Neural progenitor cell (in vitro differentiated cells): ENCODE measurements at regions not wholly inside any gene's neighbourhood (a gene's known extent, or its start where the extent isn't known, plus 50 kb on each side); places are given as distances from the start of the nearest gene placed in this dataset.

Experiments used
- DNase-seq: peaks from one replicate; pipeline ENCODE4 v3.0.0-alpha.2; 2016; ENCODE audit warnings: low spot score
- H2AFZ ChIP-seq: fragments of 200-600 bp; sonication (generic); replicated peaks from 2 replicates; pipeline ENCODE4 v1.6.1; 2016; ENCODE audit warnings: antibody characterized with exemption
- H3F3A ChIP-seq: fragments of 200-600 bp; sonication (generic); 2 replicates; pipeline ENCODE4 v1.6.1; 2016; ENCODE audit warnings: antibody characterized with exemption, low read depth
- H3K27ac ChIP-seq: fragments of 200-600 bp; sonication (generic); 2 replicates; pipeline ENCODE4 v1.5.1; 2016; ENCODE audit warnings: mild to moderate bottlenecking
- H3K27me3 ChIP-seq: fragments of 200-600 bp; sonication (generic); 2 replicates; pipeline ENCODE4 v1.6.1; 2016; ENCODE audit warnings: mild to moderate bottlenecking, moderate library complexity
- H3K36me3 ChIP-seq: fragments of 200-600 bp; sonication (generic); 2 replicates; pipeline ENCODE4 v1.5.1; 2016
- H3K4me1 ChIP-seq: fragments of 200-600 bp; sonication (generic); 2 replicates; pipeline ENCODE4 v1.6.1; 2016; ENCODE audit warnings: mixed run types
- H3K4me2 ChIP-seq: fragments of 200-600 bp; sonication (generic); 2 replicates; pipeline ENCODE4 v1.6.1; 2016
- H3K4me3 ChIP-seq: fragments of 200-600 bp; sonication (generic); 2 replicates; pipeline ENCODE4 v1.5.1; 2016
- H3K79me2 ChIP-seq: fragments of 200-600 bp; sonication (generic); 2 replicates; pipeline ENCODE4 v1.6.1; 2016; ENCODE audit warnings: low read depth
- H3K9ac ChIP-seq: fragments of 200-600 bp; sonication (generic); 2 replicates; pipeline ENCODE4 v1.6.1; 2016
- H3K9me3 ChIP-seq: fragments of 200-600 bp; sonication (generic); 2 replicates; pipeline ENCODE4 v1.5.1; 2016; ENCODE audit warnings: low read depth
- H4K20me1 ChIP-seq: fragments of 200-600 bp; sonication (generic); 2 replicates; pipeline ENCODE4 v1.6.1; 2016; ENCODE audit warnings: low read depth
- H3K27ac Mint-ChIP-seq: 3 replicates; pipeline ENCODE4 v1.8.0; 2021; ENCODE audit warnings: mixed read lengths
- H3K27me3 Mint-ChIP-seq: 2 replicates; pipeline ENCODE4 v1.8.0; 2022; ENCODE audit warnings: low read depth, mild to moderate bottlenecking, inconsistent platforms, moderate library complexity, mixed read lengths; ENCODE audit not compliant: insufficient read depth
- H3K36me3 Mint-ChIP-seq: 3 replicates; pipeline ENCODE4 v1.8.0; 2021; ENCODE audit warnings: mixed read lengths
- H3K4me1 Mint-ChIP-seq: 3 replicates; pipeline ENCODE4 v1.8.0; 2021; ENCODE audit warnings: mixed read lengths
- H3K4me3 Mint-ChIP-seq: 3 replicates; pipeline ENCODE4 v1.8.0; 2021; ENCODE audit warnings: mild to moderate bottlenecking, moderate library complexity, mixed read lengths
- H3K9me3 Mint-ChIP-seq: 3 replicates; pipeline ENCODE4 v1.8.0; 2020; ENCODE audit warnings: mixed read lengths
- EZH2 ChIP-seq: fragments of 200-600 bp; sonication (generic); IDR thresholded peaks from 2 replicates; pipeline ENCODE4 v1.6.1; 2017; ENCODE audit warnings: antibody characterized with exemption, mild to moderate bottlenecking, moderate library complexity
- EZH2phosphoT487 ChIP-seq: fragments of 200-600 bp; sonication (generic); IDR thresholded peaks from 2 replicates; pipeline ENCODE4 v1.6.1; 2017; ENCODE audit warnings: antibody characterized with exemption
- TF ChIP-seq, protein P1 (sequence below): fragments of 200-600 bp; sonication (generic); IDR thresholded peaks from 2 replicates; pipeline ENCODE4 v1.5.1; 2017; ENCODE audit warnings: antibody characterized with exemption, mild to moderate bottlenecking

DNA sequence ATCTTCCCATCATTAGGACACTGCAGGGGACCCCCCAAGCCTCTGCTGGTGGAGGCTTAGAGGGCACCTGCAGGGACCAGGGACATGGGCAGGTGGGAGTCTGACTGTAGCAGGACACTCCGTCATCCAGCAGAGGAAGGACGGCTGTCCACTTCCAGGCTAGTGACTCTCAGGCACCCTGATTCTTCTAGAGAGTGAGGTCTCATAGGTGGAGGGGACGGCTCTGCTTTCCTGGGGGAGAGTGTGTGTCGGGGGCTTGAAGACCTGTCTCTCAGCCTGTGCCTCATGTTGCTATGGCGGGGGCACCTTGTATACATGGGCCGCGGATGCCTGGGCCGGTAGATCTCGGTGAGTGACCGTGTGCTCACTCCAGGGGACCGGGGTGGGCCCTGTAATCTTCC, 1116.6 kb downstream of the BRD1 start:
- Histone ChIP-seq H3K79me2 (no peaks in the 10 kb centered on the region), H3F3A (no peaks in the 10 kb centered on the region), H3K27me3 (no peaks in the 10 kb centered on the region), H3K4me3 (no peak overlapping the region), H3K27ac (no peak overlapping the region), H3K4me2 (no peak overlapping the region), H4K20me1 (no peaks in the 10 kb centered on the region), H3K9me3 (no peaks in the 10 kb centered on the region), H3K36me3 (no peaks in the 10 kb centered on the region), H3K4me1 (peaks cover 3% of the 10 kb centered on the region), H3K9ac (no peak overlapping the region), H2AFZ (no peak overlapping the region)
- peaks cover 12% of the 10 kb centered on the region for H3K36me3 Mint-ChIP-seq
- H3K27ac Mint-ChIP-seq: no peak overlapping the region
- H3K4me3 Mint-ChIP-seq: no peak overlapping the region
- DNase-seq: no peak
- H3K27me3 Mint-ChIP-seq: peaks cover 2% of the 10 kb centered on the region
- H3K4me1 Mint-ChIP-seq: peaks cover 8% of the 10 kb centered on the region
- H3K9me3 Mint-ChIP-seq: peaks cover 12% of the 10 kb centered on the region
- TF ChIP-seq, protein P1, sequence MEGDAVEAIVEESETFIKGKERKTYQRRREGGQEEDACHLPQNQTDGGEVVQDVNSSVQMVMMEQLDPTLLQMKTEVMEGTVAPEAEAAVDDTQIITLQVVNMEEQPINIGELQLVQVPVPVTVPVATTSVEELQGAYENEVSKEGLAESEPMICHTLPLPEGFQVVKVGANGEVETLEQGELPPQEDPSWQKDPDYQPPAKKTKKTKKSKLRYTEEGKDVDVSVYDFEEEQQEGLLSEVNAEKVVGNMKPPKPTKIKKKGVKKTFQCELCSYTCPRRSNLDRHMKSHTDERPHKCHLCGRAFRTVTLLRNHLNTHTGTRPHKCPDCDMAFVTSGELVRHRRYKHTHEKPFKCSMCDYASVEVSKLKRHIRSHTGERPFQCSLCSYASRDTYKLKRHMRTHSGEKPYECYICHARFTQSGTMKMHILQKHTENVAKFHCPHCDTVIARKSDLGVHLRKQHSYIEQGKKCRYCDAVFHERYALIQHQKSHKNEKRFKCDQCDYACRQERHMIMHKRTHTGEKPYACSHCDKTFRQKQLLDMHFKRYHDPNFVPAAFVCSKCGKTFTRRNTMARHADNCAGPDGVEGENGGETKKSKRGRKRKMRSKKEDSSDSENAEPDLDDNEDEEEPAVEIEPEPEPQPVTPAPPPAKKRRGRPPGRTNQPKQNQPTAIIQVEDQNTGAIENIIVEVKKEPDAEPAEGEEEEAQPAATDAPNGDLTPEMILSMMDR: no peak
- TF ChIP-seq EZH2phosphoT487: no peak
- TF ChIP-seq EZH2: no peak

DNA sequence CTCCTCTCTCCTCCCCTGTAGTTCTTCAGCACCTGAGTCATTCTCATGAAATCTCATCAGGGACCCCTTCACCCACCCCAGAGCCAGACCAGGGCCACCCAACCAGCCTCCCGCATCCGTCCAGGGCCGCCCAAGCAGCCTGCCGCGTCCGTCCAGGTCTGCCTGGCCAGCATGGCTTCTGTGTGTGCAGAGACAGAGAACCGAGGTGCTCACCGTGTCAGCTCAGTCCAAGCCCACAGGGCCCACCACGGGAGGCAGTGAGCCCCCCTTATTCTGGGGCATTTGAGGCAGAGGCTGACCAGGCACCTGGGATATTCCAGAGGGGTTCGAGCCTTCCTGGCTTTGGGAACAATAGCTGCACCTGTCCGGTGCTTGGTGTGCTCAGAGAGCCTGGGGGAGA, 1117.3 kb downstream of the BRD1 start:
- no peaks in the 10 kb centered on the region for H3K27me3 Mint-ChIP-seq
- H3K36me3 ChIP-seq: no peaks in the 10 kb centered on the region
- peaks cover 9% of the 10 kb centered on the region for H3K36me3 Mint-ChIP-seq
- DNase-seq: no peak
- no peak overlapping the region for H3K4me3 ChIP-seq
- peaks cover 3% of the 10 kb centered on the region for H4K20me1 ChIP-seq
- H2AFZ ChIP-seq: no peak overlapping the region
- peaks cover 5% of the 10 kb centered on the region for H3K4me1 ChIP-seq
- no peak overlapping the region for H3K27ac Mint-ChIP-seq
- peaks cover 13% of the 10 kb centered on the region for H3K4me1 Mint-ChIP-seq
- H3K27me3 ChIP-seq: no peaks in the 10 kb centered on the region
- H3F3A ChIP-seq: no peaks in the 10 kb centered on the region
- no peak overlapping the region for H3K27ac ChIP-seq
- no peak overlapping the region for H3K4me2 ChIP-seq
- no peaks in the 10 kb centered on the region for H3K79me2 ChIP-seq
- TF ChIP-seq, protein P1: no peak
- TF ChIP-seq EZH2 (no peak), EZH2phosphoT487 (no peak)
- no peak overlapping the region for H3K4me3 Mint-ChIP-seq
- H3K9me3 Mint-ChIP-seq: peaks cover 6% of the 10 kb centered on the region
- no peak overlapping the region for H3K9ac ChIP-seq
- no peaks in the 10 kb centered on the region for H3K9me3 ChIP-seq

DNA sequence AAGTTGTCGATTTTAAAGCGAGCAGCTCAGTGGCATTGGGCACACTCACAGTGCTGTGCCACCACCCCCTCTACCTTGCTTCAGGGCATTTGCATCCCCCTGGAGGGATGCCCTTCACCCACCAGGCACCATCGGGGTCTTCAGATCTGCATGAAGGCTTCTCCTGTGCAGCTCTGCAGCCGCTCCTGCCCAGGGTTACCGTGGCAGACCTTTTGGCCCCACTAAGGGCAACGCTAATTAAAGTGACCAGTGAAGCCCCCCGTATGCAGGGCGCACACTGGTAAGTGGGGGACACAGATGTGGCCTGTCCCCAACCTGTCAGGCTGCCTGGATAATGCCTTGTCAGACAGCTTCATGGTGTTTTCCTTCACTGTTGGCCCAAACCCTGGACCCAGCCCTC, 1117.7 kb downstream of the BRD1 start:
- Mint-ChIP-seq H3K4me1 (peaks cover 16% of the 10 kb centered on the region), H3K36me3 (peaks cover 7% of the 10 kb centered on the region), H3K27ac (no peak overlapping the region), H3K9me3 (peaks cover 4% of the 10 kb centered on the region), H3K27me3 (no peaks in the 10 kb centered on the region), H3K4me3 (no peak overlapping the region)
- H3K79me2 ChIP-seq: no peaks in the 10 kb centered on the region
- no peak overlapping the region for H3K4me2 ChIP-seq
- H3K27ac ChIP-seq: no peak overlapping the region
- H3K27me3 ChIP-seq: no peaks in the 10 kb centered on the region
- H4K20me1 ChIP-seq: peaks cover 7% of the 10 kb centered on the region
- H3F3A ChIP-seq: no peaks in the 10 kb centered on the region
- TF ChIP-seq EZH2 (no peak), EZH2phosphoT487 (no peak)
- TF ChIP-seq, protein P1: no peak
- peaks cover 9% of the 10 kb centered on the region for H3K4me1 ChIP-seq
- DNase-seq: no peak
- no peaks in the 10 kb centered on the region for H3K9me3 ChIP-seq
- no peaks in the 10 kb centered on the region for H3K36me3 ChIP-seq
- H2AFZ ChIP-seq: no peak overlapping the region
- no peak overlapping the region for H3K4me3 ChIP-seq
- H3K9ac ChIP-seq: no peak overlapping the region

DNA sequence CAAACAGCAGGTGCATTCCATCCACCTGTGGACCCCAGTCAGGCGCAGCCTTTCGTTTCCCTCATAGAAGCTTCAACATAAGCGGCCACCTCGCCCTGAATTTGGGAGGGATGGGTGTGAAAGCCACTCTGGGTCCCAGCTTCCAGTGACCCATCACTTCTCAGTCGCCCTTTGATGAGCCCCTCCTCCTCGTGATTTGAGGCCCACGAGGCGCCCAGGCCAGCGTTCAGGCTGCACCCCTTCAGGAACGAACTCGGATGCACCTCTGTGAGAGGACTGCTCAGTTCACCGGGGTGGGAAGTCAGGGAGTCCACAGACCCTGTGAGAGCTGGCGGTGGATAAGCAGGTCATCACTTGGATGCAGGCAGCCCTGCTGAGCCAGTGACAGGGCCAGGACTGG, 1118.2 kb downstream of the BRD1 start:
- H3K36me3 ChIP-seq: no peaks in the 10 kb centered on the region
- H3K36me3 Mint-ChIP-seq: peaks cover 5% of the 10 kb centered on the region
- peaks cover 14% of the 10 kb centered on the region for H3K4me1 ChIP-seq
- H3K27ac Mint-ChIP-seq: no peak overlapping the region
- TF ChIP-seq EZH2phosphoT487 (no peak), EZH2 (no peak)
- TF ChIP-seq, protein P1: no peak
- no peak for DNase-seq
- H3K79me2 ChIP-seq: no peaks in the 10 kb centered on the region
- H3K27ac ChIP-seq: no peak overlapping the region
- no peaks in the 10 kb centered on the region for H3K27me3 ChIP-seq
- H3K9me3 Mint-ChIP-seq: peaks cover 1% of the 10 kb centered on the region
- H3F3A ChIP-seq: no peaks in the 10 kb centered on the region
- H3K9me3 ChIP-seq: no peaks in the 10 kb centered on the region
- peaks cover 7% of the 10 kb centered on the region for H4K20me1 ChIP-seq
- H2AFZ ChIP-seq: no peak overlapping the region
- no peak overlapping the region for H3K4me3 ChIP-seq
- no peak overlapping the region for H3K4me3 Mint-ChIP-seq
- no peaks in the 10 kb centered on the region for H3K27me3 Mint-ChIP-seq
- H3K4me2 ChIP-seq: no peak overlapping the region
- H3K9ac ChIP-seq: no peak overlapping the region
- peaks cover 21% of the 10 kb centered on the region for H3K4me1 Mint-ChIP-seq
